Erythroblast (primary cell): ENCODE measurements at regions not wholly inside any gene's neighbourhood (a gene's known extent, or its start where the extent isn't known, plus 50 kb on each side); places are given as distances from the start of the nearest gene placed in this dataset.

ENCODE experiments used
- DNase-seq, 2 experiments: peaks; one replicate each; lab custom pipeline; 2025; lab: John Stamatoyannopoulos, UW
- GATA1 ChIP-seq: IDR thresholded peaks from 2 replicates; pipeline ENCODE4 v1.6.1; 2011; ENCODE audit warnings: low read depth, mild to moderate bottlenecking, control low read depth, low read length, moderate library complexity
- POLR2A ChIP-seq: IDR thresholded peaks from 2 replicates; pipeline ENCODE4 v1.6.1; 2011; ENCODE audit warnings: mild to moderate bottlenecking, low read length

DNA sequence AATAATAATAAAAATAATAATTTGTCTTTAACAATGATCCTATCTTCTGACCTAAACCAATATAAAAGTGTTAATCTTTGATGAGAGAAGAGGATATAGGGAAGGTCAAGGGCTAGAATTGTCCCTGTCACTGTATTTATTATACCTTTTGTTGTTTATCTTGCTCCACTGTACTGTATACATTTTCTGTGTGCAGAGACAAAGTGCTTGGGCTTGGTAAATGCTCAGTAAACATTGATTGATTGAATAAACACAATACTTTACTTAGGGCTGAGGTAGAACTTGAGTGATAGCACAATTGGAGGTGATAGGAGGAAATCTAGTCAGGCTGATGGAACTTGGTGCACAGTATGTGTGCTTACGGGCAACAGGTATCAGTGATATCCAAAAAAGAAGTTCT, 161.2 kb downstream of the ARRDC3 start:
- TF ChIP-seq GATA1 = no peak
- TF ChIP-seq POLR2A = no peak
- no peak for DNase-seq

DNA sequence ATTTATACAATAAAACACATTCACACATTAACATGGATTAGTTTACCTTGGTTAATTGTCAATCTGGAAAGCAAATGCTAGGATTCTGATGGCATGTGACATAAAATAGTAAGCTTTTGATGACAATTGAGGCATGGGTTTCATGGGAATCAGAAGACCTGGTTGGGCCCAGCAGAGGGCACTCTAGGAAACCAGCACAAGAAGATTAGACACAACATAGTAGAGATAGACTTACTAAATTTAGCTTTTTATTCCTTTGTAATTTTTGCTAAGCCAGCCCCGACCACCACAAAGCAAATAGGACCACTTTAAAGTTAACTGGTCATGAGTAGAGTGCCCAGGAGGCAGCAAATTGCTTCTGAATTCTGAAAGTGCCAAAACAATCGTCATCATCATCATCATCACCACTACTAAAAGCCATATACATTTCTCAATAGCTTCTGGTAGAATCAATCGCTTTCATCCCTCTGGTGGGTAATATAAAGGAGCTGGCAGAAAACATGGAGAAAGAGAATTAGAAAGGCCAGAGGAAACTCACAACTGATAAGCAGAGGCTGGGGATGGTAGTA, 163.2 kb downstream of the ARRDC3 start:
- peak; percentile 33 to 59 for DNase-seq
- TF ChIP-seq GATA1 = no peak

DNA sequence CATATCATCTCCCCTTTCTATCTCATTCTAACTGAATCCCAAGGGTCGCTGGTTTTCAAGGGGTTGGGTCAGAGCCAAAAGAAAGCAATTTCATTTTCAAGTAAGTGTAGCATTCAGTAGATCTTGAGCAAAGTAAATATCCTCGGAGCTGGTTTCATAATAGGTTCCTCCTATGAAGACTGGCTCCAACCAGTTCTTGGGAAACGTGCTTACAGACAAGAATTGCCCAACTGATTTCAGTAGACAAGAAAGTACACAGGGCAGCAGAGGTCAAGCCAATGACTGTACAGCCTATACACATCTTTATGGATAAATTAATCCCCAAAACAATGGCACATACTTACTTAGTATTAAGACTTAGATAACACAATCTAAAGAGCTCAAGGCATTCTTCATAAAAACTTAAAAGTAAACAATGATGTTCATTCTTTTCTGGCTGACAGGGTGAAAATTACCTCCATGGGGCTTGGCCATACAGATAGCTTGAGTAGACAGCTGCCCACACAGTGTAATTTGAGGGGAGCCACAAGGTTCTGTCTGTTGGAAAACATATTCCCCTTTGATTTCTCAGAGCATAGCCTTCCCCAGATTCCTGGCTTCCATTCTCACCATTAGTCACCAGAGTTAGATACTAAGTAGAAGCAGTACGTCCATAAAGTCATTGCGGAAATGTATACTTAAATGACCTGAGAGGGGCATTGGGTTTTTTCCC, 163.9 kb downstream of the ARRDC3 start:
- no peak for TF ChIP-seq POLR2A
- no peak for TF ChIP-seq GATA1
- DNase-seq = peak in 1 of 2 experiments; percentile 5

DNA sequence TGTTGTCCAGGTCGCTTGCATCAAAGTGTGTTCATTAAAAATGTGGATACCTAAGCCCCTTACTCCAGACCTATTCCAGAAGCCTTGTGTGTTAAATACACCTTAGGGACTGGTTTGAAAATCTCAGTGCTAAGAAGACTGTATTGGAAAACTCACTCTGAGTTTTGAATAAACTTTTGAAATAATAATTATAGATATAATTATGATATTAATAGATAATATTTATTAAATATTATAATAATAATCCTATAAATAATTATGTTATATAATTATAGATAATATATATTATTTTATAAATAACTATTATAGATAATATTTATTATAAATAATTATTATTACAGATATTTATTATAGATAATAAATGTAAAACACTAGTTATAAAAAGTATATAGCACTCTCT, 165.3 kb downstream of the ARRDC3 start:
- TF ChIP-seq POLR2A = no peak
- TF ChIP-seq GATA1 = no peak
- DNase-seq = no peak

DNA sequence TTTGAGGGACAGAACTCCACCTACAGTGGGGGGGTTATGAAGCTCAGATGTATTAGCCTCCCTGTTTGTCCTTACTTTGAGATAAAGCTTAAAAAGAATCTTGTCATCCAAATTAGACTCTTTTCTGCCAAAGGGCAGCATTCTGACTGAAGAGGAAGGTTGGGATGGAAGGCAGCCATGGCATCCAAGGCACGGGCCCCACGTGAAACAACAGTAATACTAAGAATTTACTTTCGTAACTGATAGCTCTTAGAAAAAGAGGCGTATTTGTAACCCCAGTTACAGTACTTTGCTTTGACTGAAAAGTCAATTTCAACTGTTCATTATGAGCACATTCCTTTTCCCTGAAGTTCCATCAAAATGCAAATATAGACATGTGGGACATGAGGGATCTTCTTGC, 168.5 kb downstream of the ARRDC3 start:
- TF ChIP-seq POLR2A (no peak), GATA1 (no peak)

More for the DNA sequence above, 168.5 kb downstream of the ARRDC3 start:
- no peak for DNase-seq
